Cerebellar cortex (tissue), 1 donor: ENCODE measurements at regions not wholly inside any gene's neighbourhood (a gene's known extent, or its start where the extent isn't known, plus 50 kb on each side); places are given as distances from the start of the nearest gene placed in this dataset.

Experiments
- DNase-seq: peaks from one replicate; pipeline ENCODE4 v3.0.0-alpha.2; 2015; ENCODE audit warnings: low spot score

- no peak for DNase-seq
These were observed 466.0 kb downstream of the INSC start for GRCh38 chr11:15580775-15581095.

DNA sequence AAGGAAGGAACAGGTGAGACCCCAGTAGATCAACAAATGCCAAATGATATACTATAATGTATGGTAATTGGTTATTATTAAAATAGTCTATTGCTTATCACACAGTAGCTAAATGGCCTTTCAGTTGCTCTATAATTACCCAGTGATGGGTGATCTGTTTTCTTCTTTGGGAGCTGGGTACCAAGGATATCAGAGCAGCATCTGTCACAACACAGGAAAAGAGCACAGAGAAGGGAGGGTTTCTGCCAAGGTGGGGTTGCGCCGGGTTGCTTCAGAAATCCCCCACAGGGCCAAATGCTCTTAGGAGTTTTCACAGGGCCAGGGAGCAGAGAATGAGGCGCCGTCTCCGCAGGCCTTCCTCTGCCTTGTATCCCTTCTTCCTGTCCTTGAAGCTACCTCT lies 469.4 kb downstream of the INSC start:
- DNase-seq = no peak

DNA sequence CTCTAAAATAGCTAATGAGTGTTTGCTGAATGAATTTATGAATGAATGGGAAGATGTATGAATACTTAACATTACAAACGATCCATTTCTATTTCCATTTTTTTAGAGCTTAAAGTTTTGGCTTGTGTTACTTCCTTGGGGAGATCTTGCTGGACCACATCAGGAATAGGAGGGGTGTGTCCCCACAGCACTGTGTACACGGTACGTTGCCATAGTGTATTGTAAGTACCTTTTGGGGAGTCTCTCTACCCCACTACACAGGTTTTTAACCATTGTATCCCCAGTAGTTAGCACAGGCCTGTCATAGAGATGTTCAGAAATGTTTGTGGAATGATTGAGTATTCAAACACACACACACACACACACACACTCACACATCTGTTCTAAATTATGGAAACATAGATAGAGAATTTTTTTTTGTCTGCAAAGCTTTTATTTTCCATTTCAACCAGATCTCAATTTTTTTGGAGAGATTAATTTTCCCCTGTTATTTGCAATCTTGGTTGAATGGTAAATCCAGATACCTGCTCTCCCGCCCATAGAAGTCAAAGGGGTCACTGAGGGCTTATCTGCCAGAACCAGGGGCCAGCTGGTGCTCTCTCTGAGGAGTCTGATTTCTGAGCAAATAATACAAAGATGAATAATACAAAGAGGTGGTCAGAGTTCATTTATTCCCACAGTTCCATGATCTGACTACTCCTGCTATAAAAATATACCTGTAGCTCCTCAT lies 471.0 kb downstream of the INSC start:
- DNase-seq = no peak

- DNase-seq = peak; percentile 20
These were observed 472.2 kb downstream of the INSC start for GRCh38 chr11:15586741-15587473.

DNA sequence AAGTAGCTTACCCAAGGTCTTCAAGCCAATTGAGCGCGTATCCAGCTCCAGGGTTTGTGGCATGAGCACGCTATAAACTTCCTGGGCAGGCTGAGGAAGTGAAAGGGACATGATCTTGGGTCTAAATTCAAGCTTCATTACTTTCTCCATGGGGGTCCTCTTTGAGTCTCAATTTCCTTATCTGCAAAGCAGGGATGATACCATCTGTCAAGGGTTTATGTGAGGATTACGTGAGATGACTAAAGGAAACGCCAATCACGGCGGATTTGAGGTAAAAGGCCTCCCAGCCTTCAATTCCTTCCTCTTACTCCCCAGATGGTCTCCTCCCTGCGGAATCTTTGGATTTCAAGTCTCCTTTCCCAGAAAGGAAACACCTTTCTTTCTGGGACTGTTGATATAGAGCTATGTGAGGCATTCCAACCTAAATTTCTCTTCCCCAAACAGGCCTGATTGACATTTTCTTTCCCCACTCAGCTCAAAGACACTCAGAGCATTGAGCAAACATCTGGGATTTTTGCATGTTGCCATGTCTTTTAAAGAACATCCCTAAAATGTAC lies 474.4 kb downstream of the INSC start:
- DNase-seq = no peak

DNA sequence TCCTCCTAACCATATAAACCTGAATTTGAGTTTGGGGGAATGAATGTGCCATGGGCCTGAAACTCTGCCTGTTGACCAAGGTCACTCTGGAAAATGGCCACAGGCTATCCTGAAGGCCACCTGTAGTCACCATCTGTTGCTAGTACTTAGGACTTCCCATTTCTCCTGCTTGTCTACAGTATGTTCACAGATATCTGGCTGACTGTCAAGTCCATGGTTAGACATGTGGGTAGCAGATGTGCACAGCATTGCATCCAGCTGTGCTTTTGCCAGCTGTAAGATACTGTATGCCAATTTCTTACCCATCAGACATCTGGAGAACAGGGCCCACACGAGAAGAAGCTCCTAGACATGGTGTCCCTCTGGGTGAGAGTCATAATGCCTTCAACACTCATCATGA lies 475.4 kb downstream of the INSC start:
- peak; percentile 32 for DNase-seq

DNA sequence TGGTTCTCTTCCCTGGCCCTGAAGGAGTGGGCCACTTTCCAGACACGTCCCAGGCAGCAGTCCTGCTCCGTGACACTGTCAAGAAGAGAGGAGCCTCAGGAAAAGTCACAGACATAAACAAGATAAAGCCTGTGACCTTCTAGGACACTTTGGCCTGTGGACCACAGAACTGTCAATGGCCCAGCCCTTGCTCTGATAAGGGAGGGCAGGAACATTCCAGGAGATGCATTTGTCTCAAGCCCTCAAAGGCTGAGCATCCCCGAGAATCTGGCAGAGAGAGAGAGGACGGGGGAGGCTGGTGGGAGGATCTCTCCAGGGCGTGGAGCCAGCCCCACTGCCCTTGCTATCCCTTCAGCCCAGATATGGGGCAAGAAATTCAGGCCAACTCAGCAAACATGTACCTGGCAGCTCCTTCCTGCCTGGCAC lies 476.4 kb downstream of the INSC start:
- DNase-seq = no peak

GRCh38 chr11:15594607-15595006 lies 479.9 kb downstream of the INSC start:
- no peak for DNase-seq

- DNase-seq = peak; percentile 83
These were observed 484.7 kb downstream of the INSC start for GRCh38 chr11:15599376-15599775.

GRCh38 chr11:15602047-15602446 lies 487.3 kb downstream of the INSC start:
- DNase-seq = no peak

DNA sequence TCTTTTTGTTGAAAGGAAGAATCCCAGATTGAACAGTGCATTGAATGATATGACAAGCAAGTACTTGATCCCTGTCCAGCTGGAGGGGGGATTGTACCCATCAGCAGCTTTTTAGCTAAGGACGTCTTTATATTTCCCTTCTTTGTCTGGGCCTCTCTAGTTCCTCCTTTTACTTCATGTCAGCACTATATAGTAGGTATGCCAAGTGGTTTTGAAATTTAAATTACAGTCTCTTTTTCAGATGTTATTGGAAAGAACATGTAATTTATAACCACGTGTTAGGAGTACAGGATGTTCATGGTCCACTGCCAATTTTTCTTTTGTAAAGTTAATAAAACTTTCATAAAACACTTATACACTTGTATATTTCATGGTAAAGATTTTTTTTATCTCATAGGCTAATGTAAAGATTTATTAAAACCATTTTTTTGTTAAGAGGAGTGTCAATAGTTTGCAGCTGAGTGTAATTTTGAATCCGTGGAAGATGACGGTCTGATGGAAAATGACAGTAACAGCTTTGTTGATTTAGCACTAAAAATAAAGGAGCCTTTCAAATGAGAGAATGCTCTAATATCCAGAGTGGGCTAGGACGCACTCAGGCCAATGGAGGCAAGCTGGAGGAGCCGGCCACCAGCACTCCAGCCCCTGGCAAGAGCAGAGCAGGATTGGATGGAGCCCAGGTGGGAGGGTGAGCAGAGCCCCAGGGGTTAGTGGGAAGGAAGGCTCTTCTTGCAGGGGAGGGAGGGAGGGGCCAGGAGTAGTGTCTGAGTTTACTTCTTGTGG lies 488.3 kb downstream of the INSC start:
- DNase-seq = no peak

GRCh38 chr11:15605094-15605493 lies 490.4 kb downstream of the INSC start:
- no peak for DNase-seq

DNA sequence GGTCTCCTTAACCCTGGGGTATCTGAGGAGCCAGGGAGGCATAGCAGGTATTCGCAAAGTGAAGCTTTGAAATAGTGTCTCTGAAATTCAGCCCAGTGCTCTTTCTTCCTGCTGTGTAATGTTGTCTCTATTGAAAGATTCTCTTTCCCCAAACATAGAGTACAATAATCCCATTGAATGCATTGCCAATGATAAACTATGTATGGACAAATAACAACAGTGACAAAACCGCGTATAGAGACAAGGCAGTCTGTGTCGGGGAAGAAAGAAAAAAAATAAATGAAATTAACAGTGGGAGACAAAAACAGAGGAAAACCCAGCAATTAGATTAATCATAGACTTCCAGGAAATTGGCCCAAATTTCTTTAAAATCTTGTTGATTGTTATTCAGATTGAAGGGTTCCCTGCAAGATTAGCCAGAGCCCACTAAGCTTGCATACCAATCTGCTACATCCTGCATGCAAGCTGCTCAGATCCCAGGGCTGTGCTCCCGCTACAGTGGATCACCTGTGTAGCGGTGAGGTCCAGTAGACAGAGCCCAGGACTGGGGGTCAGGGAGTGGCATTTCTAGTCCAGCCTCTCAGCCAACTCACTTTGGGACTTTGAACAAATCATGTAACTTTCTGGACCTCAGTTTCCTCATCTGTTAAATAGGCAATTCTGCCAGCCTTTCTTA lies 492.8 kb downstream of the INSC start:
- DNase-seq = no peak

DNA sequence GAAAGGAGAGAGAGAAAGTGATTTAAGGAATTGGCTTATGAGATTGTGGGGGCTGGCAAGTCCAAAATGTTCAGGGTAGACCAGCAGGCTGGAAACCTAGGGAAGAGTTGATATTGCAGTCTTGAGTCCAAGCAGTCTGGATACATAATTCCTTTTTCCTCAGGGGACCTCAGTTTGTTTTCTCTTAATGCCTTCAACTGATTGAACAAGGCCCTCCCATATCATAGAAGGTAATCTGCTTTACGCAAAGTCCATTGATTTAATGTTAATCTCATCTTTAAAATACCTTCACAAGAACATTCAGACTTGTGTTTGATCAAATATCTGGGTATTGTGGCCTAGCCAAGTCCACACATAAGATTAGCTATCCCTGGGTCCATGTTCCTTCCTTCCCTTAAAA lies 494.7 kb downstream of the INSC start:
- DNase-seq = no peak

GRCh38 chr11:15610881-15611280 lies 496.2 kb downstream of the INSC start:
- no peak for DNase-seq

GRCh38 chr11:15613251-15613650 lies 498.5 kb downstream of the INSC start:
- DNase-seq = no peak

- DNase-seq = no peak
These were observed 499.1 kb downstream of the INSC start for GRCh38 chr11:15613789-15614188.

- peak; percentile 96 for DNase-seq
These were observed 500.8 kb downstream of the INSC start for GRCh38 chr11:15615398-15616096.

DNA sequence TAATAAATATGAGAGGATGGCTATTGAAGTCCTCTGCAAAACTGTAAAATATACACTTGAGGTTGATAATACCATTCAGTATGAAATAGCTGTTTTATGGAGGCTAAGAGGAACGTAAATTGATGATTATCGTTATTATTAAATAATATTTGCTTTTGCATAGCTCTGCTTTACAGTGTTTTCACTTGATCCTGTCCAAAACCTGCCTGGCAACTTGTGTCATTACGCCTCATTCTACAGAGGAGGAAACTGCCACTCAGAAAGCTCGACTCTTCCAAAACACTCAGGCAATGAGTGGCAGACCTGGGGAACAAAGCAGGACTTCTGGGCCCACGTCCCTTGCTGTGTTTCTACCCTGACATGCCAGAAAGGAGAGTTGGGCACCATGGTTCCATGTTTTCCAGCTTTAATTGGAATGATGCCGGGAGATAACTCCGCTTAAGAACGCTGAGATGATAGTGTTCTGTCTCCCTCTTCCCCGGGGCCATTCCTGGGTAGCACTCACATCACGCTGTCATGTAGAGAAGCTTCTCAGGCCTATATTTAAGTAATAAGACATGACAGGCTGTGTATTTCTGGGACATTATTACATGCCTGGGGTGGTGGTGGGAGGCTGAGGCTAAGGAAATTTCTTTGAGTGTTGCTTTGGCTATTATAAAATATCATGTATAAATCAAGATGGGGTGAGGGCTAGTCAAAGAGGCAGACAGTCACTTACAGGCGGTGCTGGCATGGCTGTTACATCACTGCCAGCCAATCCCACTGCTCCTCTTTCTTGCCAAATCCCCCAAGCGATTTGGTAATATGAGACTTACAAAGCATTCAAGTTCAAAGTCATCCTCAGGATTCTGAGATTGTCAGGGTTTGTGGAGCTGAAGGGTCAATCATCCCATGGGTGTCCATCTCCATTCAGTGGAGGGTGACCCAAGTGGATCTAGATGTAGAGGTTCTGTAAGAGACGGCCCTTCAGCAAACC lies 501.7 kb downstream of the INSC start:
- DNase-seq = no peak

DNA sequence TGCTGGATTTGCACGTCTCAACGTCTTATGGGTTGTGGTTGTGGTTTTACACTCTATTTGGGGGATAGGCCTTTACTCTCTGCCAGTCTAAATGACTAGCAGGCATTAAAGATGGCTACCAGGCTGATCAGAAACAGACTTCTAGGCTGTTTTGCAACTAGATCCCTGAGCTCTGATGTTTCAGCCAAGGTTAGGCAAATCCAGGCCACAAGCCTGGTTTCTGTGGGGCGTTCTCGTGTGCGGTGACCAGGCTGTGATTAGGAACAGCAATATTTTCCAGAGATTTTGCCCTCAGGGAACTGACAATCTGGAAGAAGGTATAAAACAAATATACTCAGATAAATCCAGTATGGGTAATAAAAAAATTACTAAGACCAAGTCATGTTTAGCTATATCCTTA lies 502.4 kb downstream of the INSC start:
- no peak for DNase-seq
